ENCODE measurements at regions not wholly inside any gene's neighbourhood (a gene's known extent, or its start where the extent isn't known, plus 50 kb on each side); places are given as distances from the start of the nearest gene placed in this dataset.

DNA sequence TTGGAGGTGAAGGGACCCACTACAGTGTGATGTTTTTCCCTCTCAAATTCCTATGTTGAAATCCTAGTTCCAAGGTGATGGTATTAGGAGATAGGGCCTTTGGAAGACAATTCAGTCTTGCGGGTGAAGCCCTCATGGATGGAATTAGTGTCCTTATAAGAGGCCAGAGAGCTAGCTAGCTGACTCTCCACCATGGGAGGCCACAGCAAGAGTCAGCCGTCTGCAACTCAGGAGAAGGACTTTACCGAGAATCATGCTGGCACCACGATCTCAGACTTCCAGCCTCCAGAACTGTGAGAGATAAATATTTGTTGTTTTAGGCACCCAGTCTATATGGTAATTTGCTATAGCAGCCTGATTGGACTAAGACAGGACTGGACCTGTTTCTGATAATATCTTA is 461.4 kb downstream of the TSN start:
- TF ChIP-seq, protein P1, sequence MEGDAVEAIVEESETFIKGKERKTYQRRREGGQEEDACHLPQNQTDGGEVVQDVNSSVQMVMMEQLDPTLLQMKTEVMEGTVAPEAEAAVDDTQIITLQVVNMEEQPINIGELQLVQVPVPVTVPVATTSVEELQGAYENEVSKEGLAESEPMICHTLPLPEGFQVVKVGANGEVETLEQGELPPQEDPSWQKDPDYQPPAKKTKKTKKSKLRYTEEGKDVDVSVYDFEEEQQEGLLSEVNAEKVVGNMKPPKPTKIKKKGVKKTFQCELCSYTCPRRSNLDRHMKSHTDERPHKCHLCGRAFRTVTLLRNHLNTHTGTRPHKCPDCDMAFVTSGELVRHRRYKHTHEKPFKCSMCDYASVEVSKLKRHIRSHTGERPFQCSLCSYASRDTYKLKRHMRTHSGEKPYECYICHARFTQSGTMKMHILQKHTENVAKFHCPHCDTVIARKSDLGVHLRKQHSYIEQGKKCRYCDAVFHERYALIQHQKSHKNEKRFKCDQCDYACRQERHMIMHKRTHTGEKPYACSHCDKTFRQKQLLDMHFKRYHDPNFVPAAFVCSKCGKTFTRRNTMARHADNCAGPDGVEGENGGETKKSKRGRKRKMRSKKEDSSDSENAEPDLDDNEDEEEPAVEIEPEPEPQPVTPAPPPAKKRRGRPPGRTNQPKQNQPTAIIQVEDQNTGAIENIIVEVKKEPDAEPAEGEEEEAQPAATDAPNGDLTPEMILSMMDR (IDR thresholded peaks at IDR 0.05; ENCODE audit: low read depth, low read length, poor library complexity, severe bottlenecking): no peak
- TF ChIP-seq EZH2phosphoT487 (IDR thresholded peaks at IDR 0.05; ENCODE audit: borderline replicate concordance, low read length): no peak
